H9 (cell line): ENCODE measurements at regions not wholly inside any gene's neighbourhood (a gene's known extent, or its start where the extent isn't known, plus 50 kb on each side); places are given as distances from the start of the nearest gene placed in this dataset.

ENCODE experiments used
- DNase-seq: peaks from one replicate; pipeline ENCODE4 v3.0.0-alpha.2; 2017
- H2AFZ ChIP-seq: one replicate; pipeline ENCODE4 v1.6.1; 2013; ENCODE audit warnings: mild to moderate bottlenecking, low read length, control low read depth, moderate library complexity
- H2AK5ac ChIP-seq: 2 replicates; pipeline ENCODE4 v1.6.1; 2013; ENCODE audit warnings: low read length, control low read depth, mixed read lengths; ENCODE audit not compliant: insufficient read length
- H2BK120ac ChIP-seq: one replicate; pipeline ENCODE4 v1.6.1; 2013; ENCODE audit warnings: low read depth, mild to moderate bottlenecking, low read length, control low read depth, inconsistent platforms; ENCODE audit not compliant: poor library complexity, severe bottlenecking
- H2BK12ac ChIP-seq: 2 replicates; pipeline ENCODE4 v1.6.1; 2013; ENCODE audit warnings: low read length, control low read depth, mixed read lengths, low read depth; ENCODE audit not compliant: insufficient read length
- H2BK15ac ChIP-seq: 2 replicates; pipeline ENCODE4 v1.6.1; 2013; ENCODE audit warnings: low read depth, low read length, control low read depth
- H2BK20ac ChIP-seq: one replicate; pipeline ENCODE4 v1.6.1; 2013; ENCODE audit warnings: low read depth, mild to moderate bottlenecking, low read length, control low read depth, inconsistent platforms; ENCODE audit not compliant: poor library complexity, severe bottlenecking
- H2BK5ac ChIP-seq: 2 replicates; pipeline ENCODE4 v1.6.1; 2013; ENCODE audit warnings: low read length, control low read depth, mixed read lengths; ENCODE audit not compliant: insufficient read length
- H3K14ac ChIP-seq: 2 replicates; pipeline ENCODE4 v1.6.1; 2013; ENCODE audit warnings: low read length, control low read depth; ENCODE audit not compliant: insufficient read depth
- H3K18ac ChIP-seq: 2 replicates; pipeline ENCODE4 v1.6.1; 2013; ENCODE audit warnings: low read depth, mild to moderate bottlenecking, mixed read lengths, low read length, control low read depth; ENCODE audit not compliant: insufficient read length
- H3K23ac ChIP-seq: 2 replicates; pipeline ENCODE4 v1.6.1; 2013; ENCODE audit warnings: low read length, control low read depth, mixed read lengths, low read depth; ENCODE audit not compliant: insufficient read length
- H3K23me2 ChIP-seq: 2 replicates; pipeline ENCODE4 v1.6.1; 2013; ENCODE audit warnings: low read depth, mild to moderate bottlenecking, mixed read lengths, low read length, control low read depth; ENCODE audit not compliant: insufficient read length, poor library complexity, severe bottlenecking
- H3K27ac ChIP-seq: 2 replicates; pipeline ENCODE4 v1.5.1; 2013; ENCODE audit warnings: low read length, control low read depth, mixed read lengths, low read depth; ENCODE audit not compliant: insufficient read length
- H3K27me3 ChIP-seq: 2 replicates; pipeline ENCODE4 v1.6.1; 2013; ENCODE audit warnings: low read length, control low read depth, inconsistent platforms; ENCODE audit not compliant: insufficient read depth
- H3K4ac ChIP-seq: 2 replicates; pipeline ENCODE4 v1.6.1; 2013; ENCODE audit warnings: low read depth, mild to moderate bottlenecking, control low read depth, inconsistent platforms, low read length, moderate library complexity
- H3K4me1 ChIP-seq: 2 replicates; pipeline ENCODE4 v1.6.1; 2013; ENCODE audit warnings: low read length, control low read depth, inconsistent platforms; ENCODE audit not compliant: insufficient read depth
- H3K4me2 ChIP-seq: 2 replicates; pipeline ENCODE4 v1.6.1; 2013; ENCODE audit warnings: low read length, control low read depth, mixed read lengths; ENCODE audit not compliant: insufficient read length, insufficient read depth
- H3K56ac ChIP-seq: 2 replicates; pipeline ENCODE4 v1.6.1; 2013; ENCODE audit warnings: low read depth, mild to moderate bottlenecking, mixed read lengths, low read length, control low read depth; ENCODE audit not compliant: insufficient read length
- H3K79me1 ChIP-seq: 2 replicates; pipeline ENCODE4 v1.6.1; 2013; ENCODE audit warnings: low read depth, mild to moderate bottlenecking, moderate library complexity, low read length, control low read depth, inconsistent platforms; ENCODE audit not compliant: insufficient read depth, poor library complexity, severe bottlenecking
- H3K79me2 ChIP-seq: 2 replicates; pipeline ENCODE4 v1.6.1; 2013; ENCODE audit warnings: low read length, control low read depth, inconsistent platforms; ENCODE audit not compliant: insufficient read depth
- H3K9ac ChIP-seq: 2 replicates; pipeline ENCODE4 v1.6.1; 2013; ENCODE audit warnings: low read length, control low read depth, mixed read lengths; ENCODE audit not compliant: insufficient read length; ENCODE audit errors: extremely low read depth
- H3K9me3 ChIP-seq: one replicate; pipeline ENCODE4 v1.6.1; 2013; ENCODE audit warnings: low read depth, low read length, inconsistent platforms; ENCODE audit not compliant: control insufficient read depth
- H3T11ph ChIP-seq: one replicate; pipeline ENCODE4 v1.6.1; 2013; ENCODE audit warnings: mild to moderate bottlenecking, low read length, control low read depth, inconsistent platforms
- H4K20me1 ChIP-seq: one replicate; pipeline ENCODE4 v1.6.1; 2013; ENCODE audit not compliant: control insufficient read depth, insufficient read length, insufficient read depth
- H4K5ac ChIP-seq: 2 replicates; pipeline ENCODE4 v1.6.1; 2013; ENCODE audit warnings: low read depth, mild to moderate bottlenecking, mixed read lengths, low read length, control low read depth; ENCODE audit not compliant: insufficient read length
- H4K8ac ChIP-seq: replicated peaks from 2 replicates; pipeline ENCODE4 v1.6.1; 2013; ENCODE audit warnings: low read length, control low read depth, mixed read lengths, low read depth; ENCODE audit not compliant: insufficient read length
- H4K91ac ChIP-seq: 2 replicates; pipeline ENCODE4 v1.6.1; 2013; ENCODE audit warnings: low read depth, mild to moderate bottlenecking, moderate library complexity, mixed read lengths, low read length, control low read depth; ENCODE audit not compliant: insufficient read length
- H3K27ac Mint-ChIP-seq, 3 experiments: 2 replicates in 2 of 3; 3 replicates in 1 of 3; pipeline ENCODE4 v1.8.0; 2020 to 2021; ENCODE audit warnings: mixed read lengths in 3 of 3, mild to moderate bottlenecking in 1 of 3, moderate library complexity in 1 of 3
- H3K27me3 Mint-ChIP-seq: 2 replicates; pipeline ENCODE4 v1.8.0; 2021; ENCODE audit warnings: low read depth, mild to moderate bottlenecking, moderate library complexity, mixed read lengths
- H3K36me3 Mint-ChIP-seq, 3 experiments: 2 replicates in 2 of 3; 3 replicates in 1 of 3; pipeline ENCODE4 v1.8.0; 2020 to 2021; ENCODE audit warnings: low read depth in 3 of 3, mixed read lengths in 3 of 3; ENCODE audit not compliant: insufficient read depth in 1 of 3
- H3K4me1 Mint-ChIP-seq, 2 experiments: 2 replicates each; pipeline ENCODE4 v1.8.0; 2020; ENCODE audit warnings: mixed read lengths in 2 of 2
- H3K4me3 Mint-ChIP-seq, 2 experiments: 2 replicates in 1 of 2; 3 replicates in 1 of 2; pipeline ENCODE4 v1.8.0; 2020 to 2021; ENCODE audit warnings: mild to moderate bottlenecking in 2 of 2, mixed read lengths in 2 of 2, moderate library complexity in 1 of 2
- H3K9me3 Mint-ChIP-seq, 2 experiments: 2 replicates in 1 of 2; 3 replicates in 1 of 2; pipeline ENCODE4 v1.8.0; 2020; ENCODE audit warnings: mild to moderate bottlenecking in 2 of 2, mixed read lengths in 2 of 2, moderate library complexity in 1 of 2
- CTCF ChIP-seq: fragments of 200-600 bp; sonication (generic); conservative IDR thresholded peaks from 3 replicates; pipeline ENCODE4 v1.8.0; 2021; ENCODE audit warnings: antibody characterized with exemption, mild to moderate bottlenecking
- WGBS: extraction: QIAGEN DNeasy Blood & Tissue Kit; methylation state at CpG from one replicate; pipeline ENCODE4 v1.1.7; 2013; ENCODE audit warnings: missing lambda C conversion rate, low lambda C conversion rate, mixed read lengths; ENCODE audit not compliant: insufficient read length; ENCODE audit errors: extremely low coverage; 5-methylcytosine and 5-hydroxymethylcytosine counted together

- H3K23me2 ChIP-seq, result no peaks in the 10 kb centered on the region
- H3K14ac ChIP-seq, result no peak overlapping the region
- H2BK120ac ChIP-seq, result no peak overlapping the region
- no peak overlapping the region for H2BK20ac ChIP-seq
- H3K23ac ChIP-seq, result no peak overlapping the region
- no peak overlapping the region for H3K56ac ChIP-seq
- no peak overlapping the region for H3T11ph ChIP-seq
- Mint-ChIP-seq H3K4me3 (no peak overlapping the region), H3K9me3 (no peaks in the 10 kb centered on the region), H3K36me3 (peaks cover 2 to 31% (median 25%) of the 10 kb centered on the region in 3 experiments; a peak in 5 of 7 replicates), H3K27me3 (no peaks in the 10 kb centered on the region), H3K27ac (no peak overlapping the region), H3K4me1 (peaks cover 32 to 33% of the 10 kb centered on the region in 2 experiments)
- H3K4me2 ChIP-seq, result no peak overlapping the region
- H4K91ac ChIP-seq, result no peak overlapping the region
- no peak overlapping the region for H3K27ac ChIP-seq
- no peak overlapping the region for H2AFZ ChIP-seq
- no peak overlapping the region for H4K5ac ChIP-seq
- WGBS, result no CpG with 5 or more reads among the region's 8 CpGs
- no peaks in the 10 kb centered on the region for H4K20me1 ChIP-seq
- no peak overlapping the region for H2AK5ac ChIP-seq
- no peak overlapping the region for H2BK15ac ChIP-seq
- H3K9ac ChIP-seq, result no peak overlapping the region
- H3K79me2 ChIP-seq, result no peaks in the 10 kb centered on the region
- no peak overlapping the region for H3K4ac ChIP-seq
- no peak overlapping the region for H2BK12ac ChIP-seq
- H3K9me3 ChIP-seq, result no peaks in the 10 kb centered on the region
- TF ChIP-seq CTCF, result peak; percentile 74
- no peak for DNase-seq
- no peaks in the 10 kb centered on the region for H3K27me3 ChIP-seq
- peaks cover 3% of the 10 kb centered on the region; the same call in 1 of the 2 replicates for H3K4me1 ChIP-seq
- no peaks in the 10 kb centered on the region for H3K79me1 ChIP-seq
- no peak overlapping the region for H4K8ac ChIP-seq
- H2BK5ac ChIP-seq, result no peak overlapping the region
- H3K18ac ChIP-seq, result no peak overlapping the region
These were observed 151.5 kb downstream of the CCDC34 start for GRCh38 chr11:27211370-27212127.
